ENCODE measurements at regions not wholly inside any gene's neighbourhood (a gene's known extent, or its start where the extent isn't known, plus 50 kb on each side); places are given as distances from the start of the nearest gene placed in this dataset.
"Not testable (repeated sequence)": the region's sequence is repeated elsewhere in the genome, so short reads cannot be mapped to it uniquely, and the experiment has no call there.

- DNase-seq (ENCODE audit: low read depth, low spot score); in situ Hi-C loops (cut with HindIII; ENCODE audit: low pct_unique_long_range_greater_than_20kb, low sequenced_read_pairs): not testable (repeated sequence)
These were observed 117.0 kb downstream of the PRR15 start for GRCh38 chr7:29680601-29681000.

- DNase-seq (ENCODE audit: low read depth, low spot score): peak; percentile 25
- in situ Hi-C loops (cut with HindIII; ENCODE audit: low pct_unique_long_range_greater_than_20kb, low sequenced_read_pairs): not testable (repeated sequence)
These were observed 120.6 kb downstream of the PRR15 start for GRCh38 chr7:29684151-29684786.

- in situ Hi-C loops (cut with HindIII; ENCODE audit: low pct_unique_long_range_greater_than_20kb, low sequenced_read_pairs): no loop called here
- DNase-seq (ENCODE audit: low read depth, low spot score): peak; percentile 77
These were observed 121.3 kb upstream of the WIPF3 start for GRCh38 chr7:29684787-29685650.

- peak; percentile 30 for DNase-seq (ENCODE audit: low read depth, low spot score)
- in situ Hi-C loops (cut with HindIII; ENCODE audit: low pct_unique_long_range_greater_than_20kb, low sequenced_read_pairs): not testable (repeated sequence)
These were observed 120.5 kb upstream of the WIPF3 start for GRCh38 chr7:29685651-29686271.

GRCh38 chr7:29690510-29690909 is 115.8 kb upstream of the WIPF3 start:
- in situ Hi-C loops (cut with HindIII; ENCODE audit: low pct_unique_long_range_greater_than_20kb, low sequenced_read_pairs); DNase-seq (ENCODE audit: low read depth, low spot score): not testable (repeated sequence)

- DNase-seq (ENCODE audit: low read depth, low spot score); in situ Hi-C loops (cut with HindIII; ENCODE audit: low pct_unique_long_range_greater_than_20kb, low sequenced_read_pairs): not testable (repeated sequence)
These were observed 109.9 kb upstream of the WIPF3 start for GRCh38 chr7:29696402-29696801.

GRCh38 chr7:29699723-29700122 is 106.6 kb upstream of the WIPF3 start:
- in situ Hi-C loops (cut with HindIII; ENCODE audit: low pct_unique_long_range_greater_than_20kb, low sequenced_read_pairs); DNase-seq (ENCODE audit: low read depth, low spot score): not testable (repeated sequence)

- DNase-seq (ENCODE audit: low read depth, low spot score); in situ Hi-C loops (cut with HindIII; ENCODE audit: low pct_unique_long_range_greater_than_20kb, low sequenced_read_pairs): not testable (repeated sequence)
These were observed 104.8 kb upstream of the WIPF3 start for GRCh38 chr7:29701540-29701939.

GRCh38 chr7:29703830-29704229 is 102.5 kb upstream of the WIPF3 start:
- DNase-seq (ENCODE audit: low read depth, low spot score): not testable (repeated sequence)

GRCh38 chr7:29709002-29709401 is 97.3 kb upstream of the WIPF3 start:
- in situ Hi-C loops (cut with HindIII; ENCODE audit: low pct_unique_long_range_greater_than_20kb, low sequenced_read_pairs): not testable (repeated sequence)
- DNase-seq (ENCODE audit: low read depth, low spot score): peak; percentile 100

More at GRCh38 chr7:29703830-29704229, 102.5 kb upstream of the WIPF3 start:
- in situ Hi-C loops (cut with HindIII; ENCODE audit: low pct_unique_long_range_greater_than_20kb, low sequenced_read_pairs): not testable (repeated sequence)

GRCh38 chr7:29723127-29723526 is 83.2 kb upstream of the WIPF3 start:
- in situ Hi-C loops (cut with HindIII; ENCODE audit: low pct_unique_long_range_greater_than_20kb, low sequenced_read_pairs): not testable (repeated sequence)
- DNase-seq (ENCODE audit: low read depth, low spot score): peak; percentile 73

- DNase-seq (ENCODE audit: low read depth, low spot score): peak; percentile 56
- in situ Hi-C loops (cut with HindIII; ENCODE audit: low pct_unique_long_range_greater_than_20kb, low sequenced_read_pairs): no loop called here
These were observed 82.7 kb upstream of the WIPF3 start for GRCh38 chr7:29723599-29723998.

GRCh38 chr7:29729534-29730165 is 76.7 kb upstream of the WIPF3 start:
- in situ Hi-C loops (cut with HindIII; ENCODE audit: low pct_unique_long_range_greater_than_20kb, low sequenced_read_pairs); DNase-seq (ENCODE audit: low read depth, low spot score): not testable (repeated sequence)

GRCh38 chr7:29734246-29734731 is 72.0 kb upstream of the WIPF3 start:
- in situ Hi-C loops (cut with HindIII; ENCODE audit: low pct_unique_long_range_greater_than_20kb, low sequenced_read_pairs): no loop called here
- DNase-seq (ENCODE audit: low read depth, low spot score): no peak

- in situ Hi-C loops (cut with HindIII; ENCODE audit: low pct_unique_long_range_greater_than_20kb, low sequenced_read_pairs): not testable (repeated sequence)
- peak; percentile 40 for DNase-seq (ENCODE audit: low read depth, low spot score)
These were observed 58.6 kb upstream of the WIPF3 start for GRCh38 chr7:29747645-29748245.

- in situ Hi-C loops (cut with HindIII; ENCODE audit: low pct_unique_long_range_greater_than_20kb, low sequenced_read_pairs): no loop called here
- peak; percentile 88 for DNase-seq (ENCODE audit: low read depth, low spot score)
These were observed 57.8 kb upstream of the WIPF3 start for GRCh38 chr7:29748286-29749099.
